DLD1 (cell line): ENCODE measurements at regions not wholly inside any gene's neighbourhood (a gene's known extent, or its start where the extent isn't known, plus 50 kb on each side); places are given as distances from the start of the nearest gene placed in this dataset.
"Not testable (repeated sequence)": the region's sequence is repeated elsewhere in the genome, so short reads cannot be mapped to it uniquely, and the experiment has no call there.

Source experiments
- in situ Hi-C: cut with HindIII; loops from 2 replicates; pipeline ENCODE4 v1.10.0; 2017; ENCODE audit warnings: low sequenced_read_pairs

DNA sequence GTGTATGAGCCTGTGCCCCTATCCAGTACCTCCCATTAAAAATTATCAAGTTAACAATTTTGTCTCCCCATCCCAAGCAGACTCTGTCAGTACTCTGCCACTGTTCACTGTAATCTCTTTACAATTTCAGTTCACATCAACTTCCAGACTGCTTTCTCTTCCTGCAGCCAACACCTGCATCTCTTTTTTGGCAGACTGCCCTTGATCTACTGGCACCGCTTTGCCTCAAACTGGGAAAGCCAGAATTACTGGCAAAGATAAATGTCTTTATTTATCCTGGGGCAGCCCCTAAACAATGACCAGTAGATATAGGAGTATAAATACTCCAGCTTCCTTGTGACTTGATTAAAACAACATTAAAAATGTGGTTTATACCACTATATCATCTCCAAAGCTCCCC lies 494.1 kb downstream of the ZNF385D start:
- in situ Hi-C loops, result no loop called here

DNA sequence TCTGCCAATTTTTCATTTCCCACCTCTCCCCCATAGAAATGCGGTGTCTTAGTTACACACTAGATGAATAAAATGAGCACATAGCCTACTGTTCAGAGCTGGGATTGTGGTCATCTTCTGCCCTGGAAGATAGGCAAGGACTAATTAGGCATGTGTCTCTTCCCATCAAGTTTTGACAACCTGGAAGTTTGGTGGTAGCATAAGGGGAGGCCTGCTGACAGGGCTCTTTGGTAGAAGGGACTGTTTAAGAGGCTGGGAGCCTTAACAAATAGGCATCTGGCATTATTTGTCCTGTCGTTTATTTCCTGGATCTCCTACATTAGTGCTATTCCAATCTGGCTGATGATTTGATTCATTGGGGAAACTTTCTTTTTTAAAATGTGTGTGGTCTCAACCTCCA lies 512.3 kb downstream of the ZNF385D start:
- in situ Hi-C loops, result no loop called here

DNA sequence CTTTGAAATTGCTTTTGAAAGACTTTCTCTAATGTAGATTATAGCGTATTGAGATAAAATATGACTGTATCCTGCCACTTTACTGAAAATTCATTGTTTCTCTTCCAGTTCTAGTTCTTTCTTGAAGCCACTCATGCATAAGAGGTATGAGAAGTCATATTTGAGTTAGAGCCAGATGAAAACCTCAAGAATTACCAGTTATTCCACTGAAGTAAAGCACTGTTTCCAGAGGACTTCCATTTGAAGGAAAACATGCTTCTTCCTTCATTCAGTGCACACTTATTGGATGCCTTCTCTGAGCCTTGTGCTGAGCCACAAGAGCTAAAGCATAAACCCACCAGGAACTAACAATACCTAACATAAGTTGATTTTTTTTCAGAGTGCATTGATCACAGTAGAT lies 513.4 kb downstream of the ZNF385D start:
- in situ Hi-C loops, result no loop called here

DNA sequence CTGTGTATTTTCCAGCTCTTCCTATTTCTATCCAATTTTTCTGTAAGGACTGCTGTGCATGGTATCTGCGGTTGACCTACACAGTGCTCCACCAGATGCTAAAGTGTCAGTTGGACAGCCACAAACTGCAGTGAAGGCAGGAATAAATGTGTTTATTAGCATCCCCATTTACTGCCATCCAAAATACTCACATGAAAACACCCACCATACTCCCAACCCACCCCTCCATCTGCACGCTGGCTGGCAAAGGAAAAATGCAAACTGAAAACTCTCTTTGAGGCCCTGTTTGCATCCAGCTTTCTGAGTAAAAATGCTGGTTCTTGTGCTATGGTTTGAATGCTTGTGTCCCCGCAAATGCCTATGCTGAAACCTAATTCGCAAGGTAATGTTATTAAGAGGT lies 515.5 kb downstream of the ZNF385D start:
- in situ Hi-C loops, result no loop called here

DNA sequence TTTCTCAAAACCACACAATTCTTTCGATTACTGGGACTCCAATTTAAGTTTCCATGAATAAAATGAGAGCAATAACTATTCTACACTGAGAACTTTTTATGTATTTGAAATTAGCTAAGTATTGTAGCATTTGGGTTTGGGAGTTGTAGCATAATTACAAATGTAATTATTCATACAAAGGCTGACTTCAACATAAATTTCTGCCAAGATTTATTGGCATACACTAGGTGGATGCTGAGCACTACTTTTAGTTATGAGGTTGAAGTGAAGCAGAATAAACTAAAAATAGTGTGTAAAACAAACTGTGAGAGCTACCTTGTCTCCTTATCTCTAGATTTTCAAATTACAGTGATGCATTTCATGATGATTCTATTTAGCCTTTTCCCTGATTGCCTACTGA lies 516.1 kb downstream of the ZNF385D start:
- in situ Hi-C loops, result no loop called here

DNA sequence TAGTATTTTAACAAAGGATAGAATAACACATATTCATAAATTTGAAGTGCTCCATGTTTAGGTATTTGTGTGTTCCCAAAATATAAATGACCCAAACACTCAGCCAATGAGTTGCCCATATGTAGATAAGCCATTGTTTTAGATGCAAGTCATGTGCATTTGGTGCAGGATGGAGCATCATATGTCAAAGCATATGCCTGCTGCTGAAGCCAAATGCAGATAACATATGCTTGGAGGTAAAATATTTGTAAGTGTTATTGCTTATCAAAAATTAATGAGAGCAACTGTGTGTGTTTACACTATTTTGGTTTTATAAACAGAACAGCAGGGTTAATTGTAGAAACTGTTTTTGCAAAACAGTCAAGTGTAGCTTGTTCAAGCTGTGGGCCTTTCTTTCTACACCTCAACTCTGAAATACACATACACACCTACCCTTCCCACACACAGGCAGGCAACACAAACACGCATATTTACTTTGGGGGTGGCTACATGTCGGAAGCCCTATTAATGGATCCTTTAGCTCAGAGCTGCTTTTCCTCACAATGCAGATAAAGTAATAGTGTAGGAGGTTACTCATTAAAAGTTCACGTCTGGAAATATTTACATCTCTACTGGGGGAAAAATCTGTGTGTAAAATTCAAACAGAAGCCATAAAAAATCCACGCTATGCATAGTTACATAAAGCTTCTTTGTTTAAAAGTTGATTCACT lies 521.4 kb downstream of the ZNF385D start:
- in situ Hi-C loops, result loop anchor here (10.0 kb wide), 1 partner anchor 215 kb away; no protein-coding TSS in a partner anchor

DNA sequence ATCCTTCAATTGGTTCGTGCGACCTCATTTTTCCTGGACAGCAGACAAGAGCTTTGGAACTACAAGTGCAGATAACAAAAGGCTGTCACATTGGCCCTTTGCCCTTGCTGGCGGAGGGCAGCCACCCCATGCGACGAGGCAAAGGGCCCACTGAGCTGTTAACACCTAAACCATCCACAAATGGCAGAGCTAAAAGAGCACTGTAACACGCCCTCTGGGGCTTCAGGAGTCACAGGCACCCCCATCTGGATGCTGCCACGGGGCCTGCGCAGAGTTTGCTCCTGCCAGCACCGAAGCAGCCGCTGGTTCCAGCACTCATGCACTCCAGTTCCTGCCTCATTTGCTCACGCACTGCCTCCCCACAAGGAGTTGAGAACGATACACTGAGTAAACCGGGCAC lies 524.9 kb downstream of the ZNF385D start:
- in situ Hi-C loops, result loop anchor here (10.0 kb wide), 1 partner anchor 219 kb away; no protein-coding TSS in a partner anchor

DNA sequence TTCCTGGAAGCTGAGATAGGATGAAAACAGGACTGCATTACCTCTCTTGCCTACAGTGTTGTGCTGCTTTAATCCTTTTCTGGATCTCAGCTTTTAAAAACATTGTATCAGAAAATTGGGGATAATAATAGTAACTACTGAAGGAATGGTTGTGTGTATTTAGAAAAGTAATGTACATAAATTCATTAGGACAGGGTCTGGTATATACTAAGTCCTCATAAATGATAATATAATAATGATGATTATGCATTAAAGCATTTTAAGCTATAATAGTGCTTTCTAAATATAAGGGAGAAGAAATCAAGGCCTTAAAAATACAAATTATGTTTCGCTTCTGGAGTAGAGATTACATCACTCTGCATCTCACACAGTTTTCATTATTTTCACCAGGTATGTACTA lies 530.1 kb downstream of the ZNF385D start:
- in situ Hi-C loops, result loop anchor here (10.0 kb wide), 1 partner anchor 224 kb away; no protein-coding TSS in a partner anchor

DNA sequence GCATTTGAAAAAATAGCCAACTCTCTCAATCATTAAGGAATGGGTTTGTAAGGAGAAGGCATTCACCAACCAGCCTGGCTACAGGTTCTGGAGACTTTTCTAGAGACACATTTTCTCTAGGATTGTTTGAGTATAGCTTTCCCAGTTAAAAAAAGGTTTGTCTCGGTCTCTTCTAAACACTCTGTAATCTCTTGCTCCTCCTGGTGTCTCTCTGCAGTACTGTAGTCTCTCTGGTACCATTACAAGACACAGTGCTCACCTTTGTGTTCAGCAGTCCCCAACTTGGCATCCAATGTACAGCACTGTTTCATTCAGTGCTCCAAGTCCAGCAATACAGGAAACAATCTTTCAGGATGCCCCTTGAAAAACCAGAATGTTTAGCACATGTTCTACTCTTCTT lies 534.4 kb downstream of the ZNF385D start:
- in situ Hi-C loops, result no loop called here

DNA sequence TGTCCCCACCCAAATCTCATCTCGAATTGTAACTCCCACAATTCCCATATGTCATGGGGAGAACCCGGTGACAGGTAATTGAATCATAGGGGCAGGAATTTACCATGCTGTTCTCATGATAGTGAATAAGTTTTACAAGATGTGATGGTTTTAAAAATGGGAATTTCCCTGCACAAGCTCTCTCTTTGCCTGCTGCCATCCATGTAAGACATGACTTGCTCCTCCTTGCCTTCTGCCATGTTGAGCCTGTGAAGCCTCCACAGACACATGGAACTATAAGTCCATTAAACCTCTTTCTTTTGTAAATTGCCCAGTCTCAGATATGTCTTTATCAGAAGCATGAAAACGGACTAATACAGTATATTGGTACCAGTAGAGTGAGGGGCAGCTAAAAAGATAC lies 546.9 kb downstream of the ZNF385D start:
- in situ Hi-C loops, result not testable (repeated sequence)

DNA sequence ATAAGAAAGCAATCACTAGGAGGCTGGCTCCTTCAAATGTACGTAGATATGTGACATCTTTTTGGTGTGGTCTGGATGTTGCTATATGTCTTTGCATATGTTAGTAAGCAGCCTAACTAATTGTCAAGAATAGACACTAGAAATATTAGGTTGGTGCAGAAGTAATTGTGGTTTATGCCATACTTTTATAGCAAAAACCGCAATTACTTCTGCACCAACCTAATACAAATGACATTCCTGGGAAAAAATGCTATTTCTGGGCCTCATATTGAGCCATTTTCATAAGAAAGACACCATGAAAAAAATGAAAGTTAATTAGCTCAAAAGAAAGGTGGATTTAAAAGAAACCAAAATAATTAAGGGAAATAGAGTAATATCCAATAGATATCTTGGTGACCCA lies 555.8 kb downstream of the ZNF385D start:
- in situ Hi-C loops, result no loop called here

DNA sequence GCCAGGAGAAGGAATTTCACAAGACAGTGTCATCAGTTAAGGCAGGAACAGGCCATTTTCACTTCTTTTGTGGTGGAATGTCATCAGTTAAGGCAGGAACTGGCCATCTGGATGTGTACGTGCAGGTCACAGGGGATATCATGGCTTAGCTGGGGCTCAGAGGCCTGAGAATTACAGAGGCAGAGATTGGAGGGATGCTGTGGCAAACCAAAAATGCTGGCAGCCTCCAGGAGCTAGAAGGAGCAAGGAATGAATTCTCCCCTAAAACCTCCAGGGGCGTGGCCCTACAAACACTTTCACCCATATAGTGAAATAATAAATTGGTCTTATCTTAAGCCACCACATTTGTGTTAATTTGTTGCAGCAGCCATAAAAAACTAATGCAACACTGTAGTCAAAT lies 557.0 kb downstream of the ZNF385D start:
- in situ Hi-C loops, result not testable (repeated sequence)

DNA sequence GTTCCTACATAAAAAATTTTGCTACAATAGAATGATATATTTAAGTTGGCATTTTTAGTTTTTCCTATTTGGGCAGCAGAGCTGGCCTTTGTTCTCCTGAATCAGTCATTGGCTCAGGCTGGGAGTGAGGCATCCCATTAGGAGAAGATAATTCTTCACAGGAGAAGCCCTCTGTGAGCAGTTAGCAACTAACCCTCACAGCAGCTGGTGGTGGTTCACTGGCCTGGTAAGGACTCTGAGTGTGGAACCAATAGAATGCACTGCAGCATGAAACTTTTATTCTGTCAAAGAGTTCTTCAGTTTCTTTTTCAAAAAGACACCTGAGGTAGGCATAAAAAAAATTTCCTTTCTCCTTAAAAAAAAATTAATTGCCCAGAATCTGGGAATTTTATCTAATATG lies 562.6 kb downstream of the ZNF385D start:
- in situ Hi-C loops, result no loop called here

DNA sequence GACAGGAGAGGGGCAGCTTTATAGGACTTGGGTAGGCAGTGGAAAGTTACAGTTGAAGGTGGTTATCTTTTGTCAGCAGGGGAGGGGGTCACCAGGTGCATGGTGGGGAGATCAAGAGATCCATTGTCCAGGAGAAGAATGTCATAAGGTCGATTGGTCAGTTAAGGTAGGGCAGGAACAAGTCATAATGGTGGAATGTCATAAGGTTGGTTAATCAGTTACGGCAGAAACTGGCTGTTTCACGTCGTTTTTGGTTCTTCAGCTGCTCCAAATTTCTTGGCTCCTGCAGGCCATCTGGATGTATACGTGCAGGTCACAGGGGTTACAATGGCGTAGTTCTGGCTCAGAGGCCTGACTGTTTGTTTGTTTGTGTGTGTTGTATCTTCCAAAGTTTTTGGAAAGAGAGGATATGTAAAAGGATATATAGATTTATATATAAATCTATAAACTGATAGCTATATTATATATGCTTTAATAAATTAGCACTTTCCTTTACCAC lies 565.1 kb downstream of the ZNF385D start:
- in situ Hi-C loops, result no loop called here

DNA sequence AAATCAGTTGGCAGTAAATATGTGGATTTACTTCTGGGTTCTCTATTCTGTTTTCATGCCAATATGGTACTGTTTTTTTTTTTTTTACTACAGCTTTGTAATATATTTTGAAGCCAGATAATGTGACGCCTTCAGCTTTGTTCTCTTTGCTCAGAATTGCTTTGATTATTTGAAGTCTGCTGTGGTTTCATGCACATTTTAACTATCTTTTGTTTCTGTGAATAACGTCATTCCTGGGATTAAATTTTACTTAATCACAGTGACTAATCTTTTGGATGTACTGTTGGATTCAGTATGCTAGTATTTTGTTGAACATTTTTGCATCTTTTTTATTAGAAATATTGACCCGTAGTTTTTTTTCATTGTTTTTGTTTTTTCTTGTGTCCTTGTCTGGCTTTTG lies 576.5 kb downstream of the ZNF385D start:
- in situ Hi-C loops, result no loop called here

DNA sequence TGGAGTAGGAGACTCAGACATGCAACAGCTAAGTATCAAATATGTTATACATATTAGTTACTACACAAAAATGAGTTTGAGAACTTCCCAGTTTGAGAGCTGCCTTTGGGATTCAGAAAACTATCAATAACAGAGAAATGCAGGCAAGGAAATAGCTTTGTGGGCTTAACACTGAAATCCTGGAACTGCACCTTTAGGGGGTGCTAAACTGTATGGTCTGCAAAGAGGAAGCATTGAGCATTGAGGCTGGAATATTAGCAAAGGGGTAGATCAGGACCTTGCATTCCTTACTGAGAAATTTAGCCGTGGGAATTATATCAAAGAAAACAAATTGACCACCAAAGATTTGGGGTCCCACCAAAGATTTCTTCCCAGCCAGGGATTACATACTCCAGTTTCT lies 580.0 kb downstream of the ZNF385D start:
- in situ Hi-C loops, result no loop called here

DNA sequence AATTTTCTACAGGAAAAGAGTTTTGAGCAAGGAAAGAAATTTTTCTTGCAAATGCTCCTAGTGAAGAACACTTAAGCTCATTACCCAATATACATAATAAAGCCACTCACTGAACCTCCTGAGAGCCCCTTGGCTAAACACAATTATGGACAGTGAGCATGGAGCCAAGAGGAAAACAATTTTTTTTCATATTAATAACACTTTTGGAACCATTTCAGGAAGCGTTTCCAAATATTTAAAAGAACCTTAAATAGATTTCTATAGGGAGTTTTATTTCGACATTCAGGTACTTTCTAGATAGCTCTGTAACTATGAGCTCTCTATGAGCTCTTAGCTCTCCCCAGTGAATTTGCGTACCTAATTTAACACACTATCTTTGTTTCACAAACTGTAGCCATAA lies 581.1 kb downstream of the ZNF385D start:
- in situ Hi-C loops, result no loop called here

DNA sequence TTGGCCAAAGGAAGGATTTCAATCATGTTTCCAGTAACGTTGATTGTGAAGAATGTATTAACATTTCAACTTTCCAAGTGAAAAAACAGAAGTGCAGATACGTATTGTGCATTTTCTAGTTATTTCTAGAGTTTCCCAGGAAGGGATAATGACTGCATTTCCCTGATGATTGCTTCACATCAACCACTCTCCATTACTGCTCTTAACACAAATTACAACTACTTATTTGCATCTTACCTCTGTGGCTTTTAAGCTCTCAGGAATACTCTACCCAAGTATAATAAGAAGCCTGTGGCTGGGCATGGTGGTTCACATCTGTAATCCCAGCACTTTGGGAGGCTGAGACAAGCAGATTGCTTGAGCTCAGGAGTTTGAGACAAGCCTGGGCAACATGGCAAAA lies 582.5 kb downstream of the ZNF385D start:
- in situ Hi-C loops, result no loop called here

DNA sequence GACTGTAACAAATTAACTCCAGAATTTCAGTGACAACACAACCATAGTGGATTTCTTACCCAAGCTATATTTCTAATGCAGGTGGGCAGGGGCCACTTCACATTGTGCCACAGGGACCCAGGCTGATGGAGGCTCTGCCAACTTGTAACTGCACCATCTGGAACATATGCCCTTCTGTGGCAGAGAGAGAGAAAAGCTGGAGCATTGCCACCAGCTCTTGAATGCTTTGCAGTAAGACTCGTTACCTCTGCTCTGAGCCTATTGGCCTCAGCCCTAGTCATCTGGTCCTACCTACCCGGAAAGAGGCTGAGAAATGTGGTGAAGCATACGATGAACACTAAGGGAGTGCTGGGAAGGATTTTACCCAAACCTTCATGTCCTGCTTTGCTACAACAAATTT lies 587.1 kb downstream of the ZNF385D start:
- in situ Hi-C loops, result no loop called here

DNA sequence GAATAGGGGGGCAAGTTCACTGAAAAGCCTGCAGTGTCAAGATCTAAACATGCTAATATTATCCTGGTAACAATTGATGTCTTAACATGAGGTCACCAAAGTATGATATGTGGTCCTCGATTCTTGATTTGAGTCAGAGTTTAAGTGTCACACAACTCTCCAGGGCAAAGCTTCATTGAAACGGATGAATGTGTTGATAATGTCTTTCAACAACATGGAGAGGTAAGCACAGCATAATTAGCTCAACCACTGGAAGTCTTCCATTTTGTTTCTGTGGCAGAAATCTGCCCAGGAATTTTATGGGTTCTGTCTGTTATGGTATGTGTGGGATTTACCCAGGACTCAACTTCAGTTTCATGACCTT lies 591.5 kb downstream of the ZNF385D start:
- in situ Hi-C loops, result no loop called here

DNA sequence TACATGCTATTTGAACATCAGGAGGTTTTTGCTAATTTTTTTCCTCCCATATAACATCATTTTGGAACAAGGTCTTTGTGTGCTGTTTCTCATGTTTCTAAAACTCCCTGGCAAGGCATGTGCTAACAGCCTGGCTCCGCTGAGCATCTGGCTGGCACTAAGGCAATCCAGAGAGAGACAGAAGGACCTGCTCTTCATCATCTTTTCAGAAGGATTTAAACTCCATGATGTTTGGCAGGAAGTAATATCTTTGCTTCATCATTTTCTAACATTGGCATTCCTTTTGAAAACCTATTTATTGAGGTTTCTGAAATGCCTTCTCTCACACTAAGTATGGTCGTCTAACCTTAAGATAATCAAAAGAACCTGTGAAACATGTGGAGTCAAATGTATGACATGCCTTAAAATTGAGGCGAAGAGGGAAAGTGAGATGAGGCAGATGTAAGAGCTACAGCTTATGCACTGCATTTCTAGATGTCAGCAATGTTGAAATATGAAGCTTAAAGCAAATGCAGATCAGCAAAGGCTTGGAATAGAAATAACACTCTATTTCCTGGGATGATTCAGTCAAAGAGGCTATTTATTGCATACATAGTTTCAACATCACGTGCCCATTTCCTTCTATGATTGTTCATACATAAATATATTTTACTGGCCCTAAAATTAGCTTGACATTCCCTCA lies 592.0 kb downstream of the ZNF385D start:
- in situ Hi-C loops, result no loop called here

DNA sequence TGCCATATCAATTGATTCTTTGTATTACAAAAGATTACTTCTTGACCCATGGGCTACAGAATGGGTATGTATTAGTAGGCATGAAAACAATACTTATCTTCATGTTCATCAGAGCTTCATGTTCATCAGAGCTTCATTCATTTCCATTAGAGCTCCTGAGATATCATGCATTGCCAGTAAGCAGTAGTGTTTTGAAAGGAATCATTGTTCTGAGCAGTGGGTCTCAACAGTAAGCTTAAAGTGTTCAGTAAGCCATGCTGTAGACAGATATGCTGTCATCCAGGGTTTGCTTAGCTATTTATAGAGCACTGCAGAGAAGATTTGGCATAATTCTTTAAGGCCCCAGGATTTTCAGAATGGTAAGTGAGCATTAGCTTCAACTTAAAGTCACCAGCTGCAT lies 596.1 kb downstream of the ZNF385D start:
- in situ Hi-C loops, result no loop called here
